Caco-2 (cell line): ENCODE measurements at regions not wholly inside any gene's neighbourhood (a gene's known extent, or its start where the extent isn't known, plus 50 kb on each side); places are given as distances from the start of the nearest gene placed in this dataset.

Experiments used
- BruUV-seq: library from RNA; stranded (reverse); fragments of 400-500 nt; replicated peaks from 2 replicates; lab custom pipeline; 2021; lab: Mats Ljungman, UMichigan
- CTCF ChIA-PET: fragments of 300-600 bp; sonication (Branson Sonifier 250); formaldehyde crosslinking; loops from one replicate; lab custom pipeline; 2022; ENCODE audit warnings: antibody characterized with exemption; lab: Charles Lee
- POLR2A ChIA-PET: fragments of 300-600 bp; sonication (Branson Sonifier 250); formaldehyde crosslinking; loops from one replicate; lab custom pipeline; 2022; ENCODE audit warnings: antibody characterized with exemption; lab: Charles Lee
- DNase-seq, 2 experiments: peaks; one replicate each; pipeline versions ENCODE4 v3.0.0 to v3.0.0-alpha.2; 2020 to 2022
- H3K27me3 ChIP-seq: replicated peaks from 2 replicates; pipeline ENCODE4 v1.6.0; 2011; ENCODE audit warnings: low read length; ENCODE audit not compliant: control insufficient read depth, insufficient read depth
- H3K36me3 ChIP-seq: 2 replicates; pipeline ENCODE4 v1.5.1; 2011; ENCODE audit warnings: low read length; ENCODE audit not compliant: control insufficient read depth, insufficient read depth
- H3K4me1 ChIP-seq: fragments of 250-450 bp; sonication (Bioruptor Pico); 2 replicates; pipeline ENCODE4 v1.5.1; 2020; ENCODE audit warnings: mild to moderate bottlenecking
- H3K4me3 ChIP-seq: 2 replicates; pipeline ENCODE4 v1.5.1; 2011; ENCODE audit warnings: low read depth, mild to moderate bottlenecking, control low read depth, low read length
- H3K9me3 ChIP-seq: fragments of 250-450 bp; sonication (Bioruptor Pico); 2 replicates; pipeline ENCODE4 v1.5.1; 2020; ENCODE audit warnings: mild to moderate bottlenecking, moderate library complexity
- H3K27ac Mint-ChIP-seq: one replicate; pipeline ENCODE4 v1.8.0; 2022; ENCODE audit warnings: mixed read lengths; ENCODE audit not compliant: unreplicated experiment
- H3K27me3 Mint-ChIP-seq: one replicate; pipeline ENCODE4 v1.8.0; 2022; ENCODE audit warnings: mixed read lengths; ENCODE audit not compliant: insufficient read depth, unreplicated experiment
- H3K36me3 Mint-ChIP-seq: one replicate; pipeline ENCODE4 v1.8.0; 2022; ENCODE audit warnings: mild to moderate bottlenecking, mixed read lengths; ENCODE audit not compliant: insufficient read depth, unreplicated experiment
- H3K4me1 Mint-ChIP-seq: one replicate; pipeline ENCODE4 v1.8.0; 2022; ENCODE audit warnings: low read depth, mixed read lengths; ENCODE audit not compliant: unreplicated experiment
- H3K4me3 Mint-ChIP-seq: one replicate; pipeline ENCODE4 v1.8.0; 2022; ENCODE audit warnings: mild to moderate bottlenecking, moderate library complexity, mixed read lengths; ENCODE audit not compliant: unreplicated experiment
- H3K9me3 Mint-ChIP-seq: one replicate; pipeline ENCODE4 v1.8.0; 2022; ENCODE audit warnings: mixed read lengths; ENCODE audit not compliant: unreplicated experiment
- intact Hi-C: fragments of 100-400 bp; cut with micrococcal nuclease; formaldehyde crosslinking; loops from one replicate; pipeline ENCODE4 v1.10.0; 2022; ENCODE audit not compliant: unreplicated experiment
- TF ChIP-seq, protein P1 (sequence below), 2 experiments: fragments of 200-600 bp in 1 of 2; IDR thresholded peaks; 1 replicate in 1 of 2; 2 replicates in 1 of 2; pipeline versions ENCODE4 v1.5.1 to v1.8.0; 2011 to 2022; ENCODE audit warnings: antibody characterized with exemption in 1 of 2, control low read depth in 1 of 2, inconsistent platforms in 1 of 2, low read depth in 1 of 2, low read length in 1 of 2, mild to moderate bottlenecking in 1 of 2, moderate library complexity in 1 of 2; ENCODE audit not compliant: insufficient read depth in 1 of 2, severe bottlenecking in 1 of 2, unreplicated experiment in 1 of 2

DNA sequence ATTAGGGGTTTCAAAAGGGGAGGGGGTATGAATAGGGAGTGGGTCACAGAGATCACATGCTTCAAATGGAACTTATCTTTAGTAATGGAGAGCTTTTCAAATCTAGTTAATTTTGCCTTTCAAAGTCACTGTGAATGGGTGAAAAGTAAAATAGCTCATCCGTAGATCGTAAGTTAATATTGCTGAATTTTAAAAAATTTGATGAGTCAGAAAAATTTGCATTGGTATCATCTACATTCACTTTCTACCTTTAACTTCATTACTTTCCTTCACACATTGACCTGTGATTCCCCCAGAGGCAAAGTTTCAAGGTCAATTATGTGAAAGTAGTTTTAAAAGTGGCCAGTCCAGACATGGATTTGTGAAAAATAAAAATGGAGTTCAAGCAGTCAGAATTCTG is 139.0 kb upstream of the SLC35B3 start:
- H3K4me3 Mint-ChIP-seq, result no peak overlapping the region
- no peaks in the 10 kb centered on the region for H3K4me1 Mint-ChIP-seq
- Histone ChIP-seq H3K4me3 (no peak overlapping the region), H3K4me1 (no peaks in the 10 kb centered on the region), H3K27me3 (no peaks in the 10 kb centered on the region), H3K36me3 (no peaks in the 10 kb centered on the region), H3K9me3 (no peaks in the 10 kb centered on the region)
- H3K9me3 Mint-ChIP-seq, result no peaks in the 10 kb centered on the region
- intact Hi-C loops, result no loop called here
- no peak for DNase-seq
- CTCF ChIA-PET, result no interaction called here
- H3K27ac Mint-ChIP-seq, result no peak overlapping the region
- H3K36me3 Mint-ChIP-seq, result no peaks in the 10 kb centered on the region
- no TSS peak for BruUV-seq
- no peaks in the 10 kb centered on the region for H3K27me3 Mint-ChIP-seq
- POLR2A ChIA-PET, result no interaction called here
- TF ChIP-seq, protein P1, sequence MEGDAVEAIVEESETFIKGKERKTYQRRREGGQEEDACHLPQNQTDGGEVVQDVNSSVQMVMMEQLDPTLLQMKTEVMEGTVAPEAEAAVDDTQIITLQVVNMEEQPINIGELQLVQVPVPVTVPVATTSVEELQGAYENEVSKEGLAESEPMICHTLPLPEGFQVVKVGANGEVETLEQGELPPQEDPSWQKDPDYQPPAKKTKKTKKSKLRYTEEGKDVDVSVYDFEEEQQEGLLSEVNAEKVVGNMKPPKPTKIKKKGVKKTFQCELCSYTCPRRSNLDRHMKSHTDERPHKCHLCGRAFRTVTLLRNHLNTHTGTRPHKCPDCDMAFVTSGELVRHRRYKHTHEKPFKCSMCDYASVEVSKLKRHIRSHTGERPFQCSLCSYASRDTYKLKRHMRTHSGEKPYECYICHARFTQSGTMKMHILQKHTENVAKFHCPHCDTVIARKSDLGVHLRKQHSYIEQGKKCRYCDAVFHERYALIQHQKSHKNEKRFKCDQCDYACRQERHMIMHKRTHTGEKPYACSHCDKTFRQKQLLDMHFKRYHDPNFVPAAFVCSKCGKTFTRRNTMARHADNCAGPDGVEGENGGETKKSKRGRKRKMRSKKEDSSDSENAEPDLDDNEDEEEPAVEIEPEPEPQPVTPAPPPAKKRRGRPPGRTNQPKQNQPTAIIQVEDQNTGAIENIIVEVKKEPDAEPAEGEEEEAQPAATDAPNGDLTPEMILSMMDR (IDR thresholded peaks at IDR 0.05; ENCODE audit: insufficient read depth in 1 of 2, low read depth in 1 of 2, low read length in 1 of 2, severe bottlenecking in 1 of 2, unreplicated experiment in 1 of 2), result no peak

DNA sequence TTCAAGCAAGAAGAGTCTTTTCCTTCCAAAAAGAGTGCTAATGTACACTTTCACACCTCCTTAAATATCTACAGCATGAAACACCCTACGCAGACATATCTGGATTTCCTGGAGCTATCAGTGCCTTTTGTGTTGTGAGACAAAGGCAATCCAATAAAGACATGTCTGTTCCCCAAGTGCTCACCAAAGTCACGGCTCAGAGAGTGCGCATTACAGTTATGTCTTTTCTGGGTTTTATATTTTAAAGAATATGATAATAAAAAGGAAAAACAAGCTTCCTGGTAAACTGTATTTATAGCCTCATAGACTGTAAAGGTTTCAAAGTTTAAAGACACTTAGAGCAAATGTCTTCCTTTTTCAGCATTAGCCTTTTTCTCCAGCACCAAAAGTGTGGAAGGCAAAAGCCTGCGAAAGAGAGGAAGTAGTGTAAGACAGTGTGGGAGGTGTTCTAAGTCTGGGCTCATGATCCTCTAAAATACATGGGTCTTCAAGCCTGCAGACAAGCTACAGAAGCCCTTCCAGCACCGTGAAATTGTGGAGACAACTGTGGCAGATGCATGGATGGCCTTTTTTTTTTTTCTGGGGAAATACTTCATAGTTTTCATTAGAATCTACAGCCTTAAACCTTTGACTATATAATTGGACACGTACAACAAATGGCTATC is 135.0 kb upstream of the SLC35B3 start:
- H3K27me3 ChIP-seq, result no peaks in the 10 kb centered on the region
- Mint-ChIP-seq H3K9me3 (no peaks in the 10 kb centered on the region), H3K4me1 (no peaks in the 10 kb centered on the region), H3K4me3 (no peak overlapping the region), H3K27me3 (no peaks in the 10 kb centered on the region), H3K27ac (no peak overlapping the region), H3K36me3 (no peaks in the 10 kb centered on the region)
- no peak for DNase-seq
- H3K4me3 ChIP-seq, result no peak overlapping the region
- POLR2A ChIA-PET, result no interaction called here
- TF ChIP-seq, protein P1 (IDR thresholded peaks at IDR 0.05; ENCODE audit: insufficient read depth in 1 of 2, low read depth in 1 of 2, low read length in 1 of 2, severe bottlenecking in 1 of 2, unreplicated experiment in 1 of 2), result no peak
- H3K4me1 ChIP-seq, result no peaks in the 10 kb centered on the region
- H3K36me3 ChIP-seq, result no peaks in the 10 kb centered on the region
- intact Hi-C loops, result no loop called here
- BruUV-seq, result no TSS peak
- H3K9me3 ChIP-seq, result no peaks in the 10 kb centered on the region
- CTCF ChIA-PET, result no interaction called here

DNA sequence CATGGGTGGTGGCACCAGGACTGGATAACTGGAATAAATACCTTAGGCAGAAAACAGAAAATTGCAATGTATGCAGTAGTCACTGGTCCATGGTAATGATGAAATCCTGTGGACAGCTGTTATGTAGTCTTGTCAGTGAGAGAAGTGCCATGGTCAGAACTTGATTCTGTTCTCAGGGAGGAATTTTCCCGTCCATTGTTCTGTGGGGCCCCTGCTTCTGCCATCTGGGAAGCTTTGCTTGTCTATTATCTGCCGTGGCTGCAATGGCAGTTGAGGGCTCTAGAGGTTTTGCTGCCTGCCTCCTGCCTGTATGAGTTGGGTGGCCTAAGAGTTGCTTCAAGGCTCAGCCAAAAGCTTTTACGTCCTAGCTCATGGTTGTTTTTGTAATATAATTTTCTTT is 126.8 kb upstream of the SLC35B3 start:
- Mint-ChIP-seq H3K9me3 (no peaks in the 10 kb centered on the region), H3K4me3 (no peak overlapping the region), H3K4me1 (peaks cover 6% of the 10 kb centered on the region), H3K27ac (no peak overlapping the region), H3K36me3 (no peaks in the 10 kb centered on the region), H3K27me3 (no peaks in the 10 kb centered on the region)
- Histone ChIP-seq H3K4me1 (no peaks in the 10 kb centered on the region), H3K36me3 (no peaks in the 10 kb centered on the region), H3K9me3 (no peaks in the 10 kb centered on the region), H3K4me3 (no peak overlapping the region), H3K27me3 (no peaks in the 10 kb centered on the region)
- POLR2A ChIA-PET, result no interaction called here
- no TSS peak for BruUV-seq
- TF ChIP-seq, protein P1 (IDR thresholded peaks at IDR 0.05; ENCODE audit: insufficient read depth in 1 of 2, low read depth in 1 of 2, low read length in 1 of 2, severe bottlenecking in 1 of 2, unreplicated experiment in 1 of 2), result no peak
- DNase-seq, result no peak
- CTCF ChIA-PET, result no interaction called here
- intact Hi-C loops, result no loop called here
